Panc1 (cell line): ENCODE measurements at regions not wholly inside any gene's neighbourhood (a gene's known extent, or its start where the extent isn't known, plus 50 kb on each side); places are given as distances from the start of the nearest gene placed in this dataset.

Experiments used
- ATAC-seq: fragments of 200-7000 bp; cut with Tn5 transposase; 2 replicates; pipeline ENCODE4 v1.9.1; 2020; ENCODE audit warnings: mild to moderate bottlenecking, moderate library complexity
- BruUV-seq: library from RNA; stranded (reverse); fragments of 400-500 nt; replicated peaks from 2 replicates; lab custom pipeline; 2021; lab: Mats Ljungman, UMichigan
- CTCF ChIA-PET: fragments of 300-600 bp; sonication (Branson Sonifier 250); formaldehyde crosslinking; loops from one replicate; lab custom pipeline; 2022; ENCODE audit warnings: antibody characterized with exemption; lab: Charles Lee
- POLR2A ChIA-PET: fragments of 300-600 bp; sonication (Branson Sonifier 250); formaldehyde crosslinking; loops from one replicate; lab custom pipeline; 2022; ENCODE audit warnings: antibody characterized with exemption; lab: Charles Lee
- DNase-seq: peaks from one replicate; pipeline ENCODE4 v3.0.0-alpha.2; 2010; ENCODE audit warnings: low read depth, low spot score
- H3K27ac ChIP-seq: 2 replicates; pipeline ENCODE4 v1.5.1; 2011; ENCODE audit warnings: mild to moderate bottlenecking, low read length, inconsistent platforms
- H3K27me3 ChIP-seq: fragments of 200-500 bp; sonication (Bioruptor generic); 2 replicates; pipeline ENCODE4 v1.6.0; 2014; ENCODE audit warnings: low read length, inconsistent platforms; ENCODE audit not compliant: control insufficient read depth, insufficient read depth
- H3K36me3 ChIP-seq: fragments of 200-500 bp; sonication (Bioruptor generic); 2 replicates; pipeline ENCODE4 v1.5.1; 2014; ENCODE audit warnings: inconsistent platforms, mild to moderate bottlenecking, low read length, moderate library complexity; ENCODE audit not compliant: control insufficient read depth, insufficient read depth
- H3K4me1 ChIP-seq: 2 replicates; pipeline ENCODE4 v1.5.1; 2011; ENCODE audit warnings: inconsistent platforms, mild to moderate bottlenecking, low read length, moderate library complexity; ENCODE audit not compliant: control insufficient read depth, insufficient read depth
- H3K4me3 ChIP-seq, 2 experiments: 2 replicates each; pipeline ENCODE4 v1.5.1; 2011 to 2012; ENCODE audit warnings: low read depth in 2 of 2, low read length in 2 of 2, mild to moderate bottlenecking in 2 of 2, inconsistent platforms in 1 of 2, moderate library complexity in 1 of 2
- H3K9me3 ChIP-seq: fragments of 200-500 bp; sonication (Bioruptor generic); 2 replicates; pipeline ENCODE4 v1.5.1; 2014; ENCODE audit warnings: low read depth, mild to moderate bottlenecking, inconsistent platforms, low read length, moderate library complexity; ENCODE audit not compliant: control insufficient read depth, insufficient read depth
- POLR2AphosphoS5 ChIP-seq: IDR thresholded peaks from 2 replicates; pipeline ENCODE4 v1.6.1; 2012; ENCODE audit warnings: mild to moderate bottlenecking, low read depth, low read length, moderate library complexity
- SIN3A ChIP-seq: IDR thresholded peaks from 2 replicates; pipeline ENCODE4 v1.6.1; 2012; ENCODE audit warnings: low read depth, mild to moderate bottlenecking, low read length, moderate library complexity, borderline replicate concordance; ENCODE audit not compliant: insufficient read depth
- TCF7L2 ChIP-seq: IDR thresholded peaks from 2 replicates; pipeline ENCODE4 v1.6.1; 2011; ENCODE audit warnings: mild to moderate bottlenecking, low read depth, low read length, inconsistent platforms
- in situ Hi-C: cut with HindIII; loops from 2 replicates; pipeline ENCODE4 v1.10.0; 2016; ENCODE audit warnings: low sequenced_read_pairs, low pct_unique_long_range_greater_than_20kb
- intact Hi-C: fragments of 100-400 bp; cut with micrococcal nuclease; formaldehyde crosslinking; loops from one replicate; pipeline ENCODE4 v1.10.0; 2022; ENCODE audit not compliant: unreplicated experiment
- TF ChIP-seq, protein P1 (sequence below), 2 experiments: IDR thresholded peaks; 2 replicates each; pipeline ENCODE4 v1.6.1; 2011 to 2012; ENCODE audit warnings: low read depth in 2 of 2, control low read depth in 1 of 2, low read length in 1 of 2, mild to moderate bottlenecking in 1 of 2, moderate library complexity in 1 of 2; ENCODE audit not compliant: insufficient read depth in 1 of 2
- TF ChIP-seq, protein P2 (sequence below): fragments of 450-650 bp; IDR thresholded peaks from 2 replicates; pipeline ENCODE4 v1.5.1; 2017; ENCODE audit warnings: mild to moderate bottlenecking

DNA sequence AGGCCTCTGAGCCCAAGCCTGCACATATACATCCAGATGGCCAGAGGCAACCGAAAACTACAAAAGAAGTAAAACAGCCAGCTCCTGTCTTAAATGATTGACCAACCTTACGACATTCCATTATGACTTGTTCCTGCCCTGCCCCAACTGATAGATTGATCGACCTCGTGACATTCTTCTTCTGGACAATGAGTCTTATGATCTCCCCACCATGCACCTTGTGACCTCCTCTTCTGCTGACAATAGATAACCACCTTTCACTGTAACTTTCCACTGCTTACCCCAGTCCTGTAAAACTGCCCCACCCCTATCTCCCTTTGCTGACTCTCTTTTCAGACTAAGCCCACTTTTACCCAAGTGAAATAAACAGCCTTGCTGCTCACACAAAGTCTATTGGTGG lies 670.0 kb upstream of the PKDCC start:
- CTCF ChIA-PET = no interaction called here
- in situ Hi-C loops = no loop called here

DNA sequence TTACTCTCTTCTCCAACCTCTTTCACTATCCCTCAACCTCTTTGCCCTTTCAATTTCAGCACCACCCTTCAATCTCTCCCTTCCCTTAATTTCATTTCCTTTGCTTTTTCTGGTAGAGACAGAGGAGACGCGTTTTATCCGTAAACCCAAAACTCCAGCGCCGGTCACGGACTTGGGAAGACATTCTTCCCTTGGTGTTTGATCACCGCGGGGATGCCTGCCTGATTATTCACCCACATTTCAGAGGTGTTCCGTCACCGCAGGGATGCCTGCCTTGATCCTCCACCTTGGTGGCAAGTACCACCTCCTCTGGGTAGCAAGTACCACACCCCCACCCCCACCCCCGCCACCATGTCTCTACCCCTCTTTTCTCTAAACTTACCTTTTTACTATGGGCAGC lies 669.4 kb upstream of the PKDCC start:
- DNase-seq = no peak
- ChIA-PET POLR2A (no interaction called here), CTCF (no interaction called here)
- Histone ChIP-seq H3K9me3 (no peaks in the 10 kb centered on the region), H3K4me1 (no peaks in the 10 kb centered on the region), H3K4me3 (no peak overlapping the region), H3K27me3 (no peaks in the 10 kb centered on the region), H3K36me3 (no peaks in the 10 kb centered on the region), H3K27ac (no peak overlapping the region)
- no peak for TF ChIP-seq POLR2AphosphoS5
- TF ChIP-seq TCF7L2 = no peak
- no peak for TF ChIP-seq SIN3A
- TF ChIP-seq, protein P1, sequence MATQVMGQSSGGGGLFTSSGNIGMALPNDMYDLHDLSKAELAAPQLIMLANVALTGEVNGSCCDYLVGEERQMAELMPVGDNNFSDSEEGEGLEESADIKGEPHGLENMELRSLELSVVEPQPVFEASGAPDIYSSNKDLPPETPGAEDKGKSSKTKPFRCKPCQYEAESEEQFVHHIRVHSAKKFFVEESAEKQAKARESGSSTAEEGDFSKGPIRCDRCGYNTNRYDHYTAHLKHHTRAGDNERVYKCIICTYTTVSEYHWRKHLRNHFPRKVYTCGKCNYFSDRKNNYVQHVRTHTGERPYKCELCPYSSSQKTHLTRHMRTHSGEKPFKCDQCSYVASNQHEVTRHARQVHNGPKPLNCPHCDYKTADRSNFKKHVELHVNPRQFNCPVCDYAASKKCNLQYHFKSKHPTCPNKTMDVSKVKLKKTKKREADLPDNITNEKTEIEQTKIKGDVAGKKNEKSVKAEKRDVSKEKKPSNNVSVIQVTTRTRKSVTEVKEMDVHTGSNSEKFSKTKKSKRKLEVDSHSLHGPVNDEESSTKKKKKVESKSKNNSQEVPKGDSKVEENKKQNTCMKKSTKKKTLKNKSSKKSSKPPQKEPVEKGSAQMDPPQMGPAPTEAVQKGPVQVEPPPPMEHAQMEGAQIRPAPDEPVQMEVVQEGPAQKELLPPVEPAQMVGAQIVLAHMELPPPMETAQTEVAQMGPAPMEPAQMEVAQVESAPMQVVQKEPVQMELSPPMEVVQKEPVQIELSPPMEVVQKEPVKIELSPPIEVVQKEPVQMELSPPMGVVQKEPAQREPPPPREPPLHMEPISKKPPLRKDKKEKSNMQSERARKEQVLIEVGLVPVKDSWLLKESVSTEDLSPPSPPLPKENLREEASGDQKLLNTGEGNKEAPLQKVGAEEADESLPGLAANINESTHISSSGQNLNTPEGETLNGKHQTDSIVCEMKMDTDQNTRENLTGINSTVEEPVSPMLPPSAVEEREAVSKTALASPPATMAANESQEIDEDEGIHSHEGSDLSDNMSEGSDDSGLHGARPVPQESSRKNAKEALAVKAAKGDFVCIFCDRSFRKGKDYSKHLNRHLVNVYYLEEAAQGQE (IDR thresholded peaks at IDR 0.05; ENCODE audit: insufficient read depth in 1 of 2, low read depth in 2 of 2, low read length in 1 of 2) = no peak
- TF ChIP-seq, protein P2, sequence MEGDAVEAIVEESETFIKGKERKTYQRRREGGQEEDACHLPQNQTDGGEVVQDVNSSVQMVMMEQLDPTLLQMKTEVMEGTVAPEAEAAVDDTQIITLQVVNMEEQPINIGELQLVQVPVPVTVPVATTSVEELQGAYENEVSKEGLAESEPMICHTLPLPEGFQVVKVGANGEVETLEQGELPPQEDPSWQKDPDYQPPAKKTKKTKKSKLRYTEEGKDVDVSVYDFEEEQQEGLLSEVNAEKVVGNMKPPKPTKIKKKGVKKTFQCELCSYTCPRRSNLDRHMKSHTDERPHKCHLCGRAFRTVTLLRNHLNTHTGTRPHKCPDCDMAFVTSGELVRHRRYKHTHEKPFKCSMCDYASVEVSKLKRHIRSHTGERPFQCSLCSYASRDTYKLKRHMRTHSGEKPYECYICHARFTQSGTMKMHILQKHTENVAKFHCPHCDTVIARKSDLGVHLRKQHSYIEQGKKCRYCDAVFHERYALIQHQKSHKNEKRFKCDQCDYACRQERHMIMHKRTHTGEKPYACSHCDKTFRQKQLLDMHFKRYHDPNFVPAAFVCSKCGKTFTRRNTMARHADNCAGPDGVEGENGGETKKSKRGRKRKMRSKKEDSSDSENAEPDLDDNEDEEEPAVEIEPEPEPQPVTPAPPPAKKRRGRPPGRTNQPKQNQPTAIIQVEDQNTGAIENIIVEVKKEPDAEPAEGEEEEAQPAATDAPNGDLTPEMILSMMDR = no peak
- in situ Hi-C loops (no loop called here), intact Hi-C loops (no loop called here)
- no peak for ATAC-seq
- no TSS peak for BruUV-seq

More for the DNA sequence above, 670.0 kb upstream of the PKDCC start:
- POLR2A ChIA-PET = no interaction called here
- intact Hi-C loops = no loop called here
- ATAC-seq = no peak
- Histone ChIP-seq H3K4me3 (no peak overlapping the region), H3K4me1 (no peaks in the 10 kb centered on the region), H3K27me3 (no peaks in the 10 kb centered on the region), H3K27ac (no peak overlapping the region), H3K36me3 (no peaks in the 10 kb centered on the region), H3K9me3 (no peaks in the 10 kb centered on the region)
- no peak for DNase-seq
- no TSS peak for BruUV-seq
- TF ChIP-seq TCF7L2 (no peak), POLR2AphosphoS5 (no peak), SIN3A (no peak)
- TF ChIP-seq, protein P2 = no peak
- TF ChIP-seq, protein P1 (IDR thresholded peaks at IDR 0.05; ENCODE audit: insufficient read depth in 1 of 2, low read depth in 2 of 2, low read length in 1 of 2) = no peak
